ENCODE measurements at regions not wholly inside any gene's neighbourhood (a gene's known extent, or its start where the extent isn't known, plus 50 kb on each side); places are given as distances from the start of the nearest gene placed in this dataset.

DNA sequence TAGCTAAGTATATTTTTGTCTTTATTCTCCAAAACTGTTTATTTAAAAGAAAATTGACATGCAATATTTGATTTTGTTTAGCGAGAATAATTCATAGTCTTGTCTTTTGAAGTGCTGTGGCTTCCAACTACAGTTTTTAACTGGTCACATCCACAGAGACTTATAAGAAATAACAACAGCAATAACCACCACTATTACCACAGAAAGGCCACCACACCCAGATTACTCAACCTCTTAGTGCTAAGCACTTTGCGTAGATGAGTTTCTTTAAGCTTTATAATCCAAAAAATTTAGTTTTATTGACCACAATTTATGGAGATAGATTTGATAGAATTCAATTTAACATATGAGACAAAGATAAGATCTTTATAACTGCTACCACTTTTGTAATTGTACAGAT is 468.4 kb upstream of the UBE2E2 start:
- no TSS peak for BruUV-seq (replicated peaks)

More for the DNA sequence above, 468.4 kb upstream of the UBE2E2 start:
- Histone ChIP-seq H3K4me1 (ENCODE audit: insufficient read depth, low read length) (no peaks in the 10 kb centered on the region), H3K4me3 (replicated peaks in 1 of 3; ENCODE audit: insufficient read depth in 1 of 3, low read depth in 2 of 3, low read length in 3 of 3) (no peak overlapping the region), H3K27me3 (ENCODE audit: control insufficient read depth in 1 of 2, insufficient read depth in 2 of 2, low read length in 2 of 2) (no peaks in the 10 kb centered on the region), H3K9ac (ENCODE audit: insufficient read depth, low read depth, low read length) (no peak overlapping the region), H3K27ac (ENCODE audit: extremely low read length, insufficient read depth, low read length) (no peak overlapping the region), H3K9me3 (ENCODE audit: low read length) (peaks cover 17% of the 10 kb centered on the region), H4K20me1 (ENCODE audit: insufficient read depth, low read length) (no peaks in the 10 kb centered on the region), H3K79me2 (ENCODE audit: insufficient read depth, low read length) (no peaks in the 10 kb centered on the region), H3K4me2 (ENCODE audit: low read depth, low read length) (no peak overlapping the region), H3K36me3 (replicated peaks in 1 of 2; ENCODE audit: control insufficient read depth in 1 of 2, insufficient read depth in 2 of 2, low read length in 2 of 2) (no peaks in the 10 kb centered on the region), H2AFZ (ENCODE audit: low read length) (no peak overlapping the region)
- POLR2A ChIA-PET = no interaction called here
- WGBS (ENCODE audit: low lambda C conversion rate) = 16% methylated on average over 2 of the region's 2 CpGs
- no peak for TF ChIP-seq U2AF2 (IDR thresholded peaks at IDR 0.05; ENCODE audit: low read depth, low read length)
- TF ChIP-seq FOXK1 (CRISPR knock-in tag; IDR thresholded peaks at IDR 0.05; ENCODE audit: borderline replicate concordance, low read depth) = no peak
- TF ChIP-seq, protein P1, sequence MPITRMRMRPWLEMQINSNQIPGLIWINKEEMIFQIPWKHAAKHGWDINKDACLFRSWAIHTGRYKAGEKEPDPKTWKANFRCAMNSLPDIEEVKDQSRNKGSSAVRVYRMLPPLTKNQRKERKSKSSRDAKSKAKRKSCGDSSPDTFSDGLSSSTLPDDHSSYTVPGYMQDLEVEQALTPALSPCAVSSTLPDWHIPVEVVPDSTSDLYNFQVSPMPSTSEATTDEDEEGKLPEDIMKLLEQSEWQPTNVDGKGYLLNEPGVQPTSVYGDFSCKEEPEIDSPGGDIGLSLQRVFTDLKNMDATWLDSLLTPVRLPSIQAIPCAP (CRISPR knock-in tag; IDR thresholded peaks at IDR 0.05; ENCODE audit: low read depth) = no peak
- TF ChIP-seq GATAD1 (CRISPR knock-in tag; IDR thresholded peaks at IDR 0.05) = no peak
- TF ChIP-seq, protein P2, sequence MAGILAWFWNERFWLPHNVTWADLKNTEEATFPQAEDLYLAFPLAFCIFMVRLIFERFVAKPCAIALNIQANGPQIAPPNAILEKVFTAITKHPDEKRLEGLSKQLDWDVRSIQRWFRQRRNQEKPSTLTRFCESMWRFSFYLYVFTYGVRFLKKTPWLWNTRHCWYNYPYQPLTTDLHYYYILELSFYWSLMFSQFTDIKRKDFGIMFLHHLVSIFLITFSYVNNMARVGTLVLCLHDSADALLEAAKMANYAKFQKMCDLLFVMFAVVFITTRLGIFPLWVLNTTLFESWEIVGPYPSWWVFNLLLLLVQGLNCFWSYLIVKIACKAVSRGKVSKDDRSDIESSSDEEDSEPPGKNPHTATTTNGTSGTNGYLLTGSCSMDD (CRISPR knock-in tag; IDR thresholded peaks at IDR 0.05) = no peak
- TF ChIP-seq JUNB (CRISPR knock-in tag; IDR thresholded peaks at IDR 0.05; ENCODE audit: borderline replicate concordance) = no peak
- TF ChIP-seq DNMT3B (CRISPR knock-in tag; conservative IDR thresholded peaks at IDR 0.05) = no peak
- TF ChIP-seq ZNF343 (CRISPR knock-in tag; IDR thresholded peaks at IDR 0.05) = no peak
- no peak for TF ChIP-seq ZSCAN9 (CRISPR knock-in tag; IDR thresholded peaks at IDR 0.05; ENCODE audit: borderline replicate concordance)
- no peak for TF ChIP-seq ZNF768 (CRISPR knock-in tag; IDR thresholded peaks at IDR 0.05)
- TF ChIP-seq ZNF256 (CRISPR knock-in tag; conservative IDR thresholded peaks at IDR 0.05) = no peak
- TF ChIP-seq MAZ (IDR thresholded peaks at IDR 0.05; ENCODE audit: borderline replicate concordance, low read depth, low read length) = no peak
- no peak for TF ChIP-seq MAZ (CRISPR knock-in tag; IDR thresholded peaks at IDR 0.05; ENCODE audit: low read depth)
- TF ChIP-seq, protein P3, sequence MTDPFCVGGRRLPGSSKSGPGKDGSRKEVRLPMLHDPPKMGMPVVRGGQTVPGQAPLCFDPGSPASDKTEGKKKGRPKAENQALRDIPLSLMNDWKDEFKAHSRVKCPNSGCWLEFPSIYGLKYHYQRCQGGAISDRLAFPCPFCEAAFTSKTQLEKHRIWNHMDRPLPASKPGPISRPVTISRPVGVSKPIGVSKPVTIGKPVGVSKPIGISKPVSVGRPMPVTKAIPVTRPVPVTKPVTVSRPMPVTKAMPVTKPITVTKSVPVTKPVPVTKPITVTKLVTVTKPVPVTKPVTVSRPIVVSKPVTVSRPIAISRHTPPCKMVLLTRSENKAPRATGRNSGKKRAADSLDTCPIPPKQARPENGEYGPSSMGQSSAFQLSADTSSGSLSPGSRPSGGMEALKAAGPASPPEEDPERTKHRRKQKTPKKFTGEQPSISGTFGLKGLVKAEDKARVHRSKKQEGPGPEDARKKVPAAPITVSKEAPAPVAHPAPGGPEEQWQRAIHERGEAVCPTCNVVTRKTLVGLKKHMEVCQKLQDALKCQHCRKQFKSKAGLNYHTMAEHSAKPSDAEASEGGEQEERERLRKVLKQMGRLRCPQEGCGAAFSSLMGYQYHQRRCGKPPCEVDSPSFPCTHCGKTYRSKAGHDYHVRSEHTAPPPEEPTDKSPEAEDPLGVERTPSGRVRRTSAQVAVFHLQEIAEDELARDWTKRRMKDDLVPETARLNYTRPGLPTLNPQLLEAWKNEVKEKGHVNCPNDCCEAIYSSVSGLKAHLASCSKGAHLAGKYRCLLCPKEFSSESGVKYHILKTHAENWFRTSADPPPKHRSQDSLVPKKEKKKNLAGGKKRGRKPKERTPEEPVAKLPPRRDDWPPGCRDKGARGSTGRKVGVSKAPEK (CRISPR knock-in tag; IDR thresholded peaks at IDR 0.05; ENCODE audit: borderline replicate concordance) = no peak
- TF ChIP-seq, protein P4, sequence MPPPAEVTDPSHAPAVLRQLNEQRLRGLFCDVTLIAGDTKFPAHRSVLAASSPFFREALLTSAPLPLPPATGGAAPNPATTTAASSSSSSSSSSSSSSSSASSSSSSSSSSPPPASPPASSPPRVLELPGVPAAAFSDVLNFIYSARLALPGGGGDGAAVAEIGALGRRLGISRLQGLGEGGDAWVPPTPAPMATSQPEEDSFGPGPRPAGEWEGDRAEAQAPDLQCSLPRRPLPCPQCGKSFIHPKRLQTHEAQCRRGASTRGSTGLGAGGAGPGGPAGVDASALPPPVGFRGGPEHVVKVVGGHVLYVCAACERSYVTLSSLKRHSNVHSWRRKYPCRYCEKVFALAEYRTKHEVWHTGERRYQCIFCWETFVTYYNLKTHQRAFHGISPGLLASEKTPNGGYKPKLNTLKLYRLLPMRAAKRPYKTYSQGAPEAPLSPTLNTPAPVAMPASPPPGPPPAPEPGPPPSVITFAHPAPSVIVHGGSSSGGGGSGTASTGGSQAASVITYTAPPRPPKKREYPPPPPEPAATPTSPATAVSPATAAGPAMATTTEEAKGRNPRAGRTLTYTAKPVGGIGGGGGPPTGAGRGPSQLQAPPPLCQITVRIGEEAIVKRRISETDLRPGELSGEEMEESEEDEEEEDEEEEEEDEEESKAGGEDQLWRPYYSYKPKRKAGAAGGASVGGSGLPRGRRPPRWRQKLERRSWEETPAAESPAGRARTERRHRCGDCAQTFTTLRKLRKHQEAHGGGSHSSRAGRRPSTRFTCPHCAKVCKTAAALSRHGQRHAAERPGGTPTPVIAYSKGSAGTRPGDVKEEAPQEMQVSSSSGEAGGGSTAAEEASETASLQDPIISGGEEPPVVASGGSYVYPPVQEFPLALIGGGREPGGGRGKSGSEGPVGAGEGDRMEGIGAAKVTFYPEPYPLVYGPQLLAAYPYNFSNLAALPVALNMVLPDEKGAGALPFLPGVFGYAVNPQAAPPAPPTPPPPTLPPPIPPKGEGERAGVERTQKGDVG (CRISPR knock-in tag; IDR thresholded peaks at IDR 0.05; ENCODE audit: borderline replicate concordance) = no peak
- in situ Hi-C loops (cut with HindIII; ENCODE audit: extremely low pct_ligation_motif_present, low pct_unique_long_range_greater_than_20kb) = no loop called here
- intact Hi-C loops (cut with micrococcal nuclease; ENCODE audit: unreplicated experiment) = no loop called here
- FAIRE-seq (no peak), ATAC-seq (no peak), DNase-seq (ENCODE audit: low spot score) (no peak)
- CTCF ChIA-PET (ENCODE audit: low intra/inter-chr PET ratio, low total read pairs) = no interaction called here

Measured in HepG2 (cell line).